H9 (cell line): ENCODE measurements at regions not wholly inside any gene's neighbourhood (a gene's known extent, or its start where the extent isn't known, plus 50 kb on each side); places are given as distances from the start of the nearest gene placed in this dataset.

Experiments used
- DNase-seq: peaks from one replicate; pipeline ENCODE4 v3.0.0-alpha.2; 2017
- H2AFZ ChIP-seq: one replicate; pipeline ENCODE4 v1.6.1; 2013; ENCODE audit warnings: mild to moderate bottlenecking, low read length, control low read depth, moderate library complexity
- H2AK5ac ChIP-seq: 2 replicates; pipeline ENCODE4 v1.6.1; 2013; ENCODE audit warnings: low read length, control low read depth, mixed read lengths; ENCODE audit not compliant: insufficient read length
- H2BK120ac ChIP-seq: one replicate; pipeline ENCODE4 v1.6.1; 2013; ENCODE audit warnings: low read depth, mild to moderate bottlenecking, low read length, control low read depth, inconsistent platforms; ENCODE audit not compliant: poor library complexity, severe bottlenecking
- H2BK12ac ChIP-seq: 2 replicates; pipeline ENCODE4 v1.6.1; 2013; ENCODE audit warnings: low read length, control low read depth, mixed read lengths, low read depth; ENCODE audit not compliant: insufficient read length
- H2BK15ac ChIP-seq: 2 replicates; pipeline ENCODE4 v1.6.1; 2013; ENCODE audit warnings: low read depth, low read length, control low read depth
- H2BK20ac ChIP-seq: one replicate; pipeline ENCODE4 v1.6.1; 2013; ENCODE audit warnings: low read depth, mild to moderate bottlenecking, low read length, control low read depth, inconsistent platforms; ENCODE audit not compliant: poor library complexity, severe bottlenecking
- H2BK5ac ChIP-seq: 2 replicates; pipeline ENCODE4 v1.6.1; 2013; ENCODE audit warnings: low read length, control low read depth, mixed read lengths; ENCODE audit not compliant: insufficient read length
- H3K14ac ChIP-seq: 2 replicates; pipeline ENCODE4 v1.6.1; 2013; ENCODE audit warnings: low read length, control low read depth; ENCODE audit not compliant: insufficient read depth
- H3K18ac ChIP-seq: 2 replicates; pipeline ENCODE4 v1.6.1; 2013; ENCODE audit warnings: low read depth, mild to moderate bottlenecking, mixed read lengths, low read length, control low read depth; ENCODE audit not compliant: insufficient read length
- H3K23ac ChIP-seq: 2 replicates; pipeline ENCODE4 v1.6.1; 2013; ENCODE audit warnings: low read length, control low read depth, mixed read lengths, low read depth; ENCODE audit not compliant: insufficient read length
- H3K23me2 ChIP-seq: 2 replicates; pipeline ENCODE4 v1.6.1; 2013; ENCODE audit warnings: low read depth, mild to moderate bottlenecking, mixed read lengths, low read length, control low read depth; ENCODE audit not compliant: insufficient read length, poor library complexity, severe bottlenecking
- H3K27ac ChIP-seq: 2 replicates; pipeline ENCODE4 v1.5.1; 2013; ENCODE audit warnings: low read length, control low read depth, mixed read lengths, low read depth; ENCODE audit not compliant: insufficient read length
- H3K27me3 ChIP-seq: 2 replicates; pipeline ENCODE4 v1.6.1; 2013; ENCODE audit warnings: low read length, control low read depth, inconsistent platforms; ENCODE audit not compliant: insufficient read depth
- H3K4ac ChIP-seq: 2 replicates; pipeline ENCODE4 v1.6.1; 2013; ENCODE audit warnings: low read depth, mild to moderate bottlenecking, control low read depth, inconsistent platforms, low read length, moderate library complexity
- H3K4me1 ChIP-seq: 2 replicates; pipeline ENCODE4 v1.6.1; 2013; ENCODE audit warnings: low read length, control low read depth, inconsistent platforms; ENCODE audit not compliant: insufficient read depth
- H3K4me2 ChIP-seq: 2 replicates; pipeline ENCODE4 v1.6.1; 2013; ENCODE audit warnings: low read length, control low read depth, mixed read lengths; ENCODE audit not compliant: insufficient read length, insufficient read depth
- H3K56ac ChIP-seq: 2 replicates; pipeline ENCODE4 v1.6.1; 2013; ENCODE audit warnings: low read depth, mild to moderate bottlenecking, mixed read lengths, low read length, control low read depth; ENCODE audit not compliant: insufficient read length
- H3K79me1 ChIP-seq: 2 replicates; pipeline ENCODE4 v1.6.1; 2013; ENCODE audit warnings: low read depth, mild to moderate bottlenecking, moderate library complexity, low read length, control low read depth, inconsistent platforms; ENCODE audit not compliant: insufficient read depth, poor library complexity, severe bottlenecking
- H3K79me2 ChIP-seq: 2 replicates; pipeline ENCODE4 v1.6.1; 2013; ENCODE audit warnings: low read length, control low read depth, inconsistent platforms; ENCODE audit not compliant: insufficient read depth
- H3K9ac ChIP-seq: 2 replicates; pipeline ENCODE4 v1.6.1; 2013; ENCODE audit warnings: low read length, control low read depth, mixed read lengths; ENCODE audit not compliant: insufficient read length; ENCODE audit errors: extremely low read depth
- H3K9me3 ChIP-seq: one replicate; pipeline ENCODE4 v1.6.1; 2013; ENCODE audit warnings: low read depth, low read length, inconsistent platforms; ENCODE audit not compliant: control insufficient read depth
- H3T11ph ChIP-seq: one replicate; pipeline ENCODE4 v1.6.1; 2013; ENCODE audit warnings: mild to moderate bottlenecking, low read length, control low read depth, inconsistent platforms
- H4K20me1 ChIP-seq: one replicate; pipeline ENCODE4 v1.6.1; 2013; ENCODE audit not compliant: control insufficient read depth, insufficient read length, insufficient read depth
- H4K5ac ChIP-seq: 2 replicates; pipeline ENCODE4 v1.6.1; 2013; ENCODE audit warnings: low read depth, mild to moderate bottlenecking, mixed read lengths, low read length, control low read depth; ENCODE audit not compliant: insufficient read length
- H4K8ac ChIP-seq: replicated peaks from 2 replicates; pipeline ENCODE4 v1.6.1; 2013; ENCODE audit warnings: low read length, control low read depth, mixed read lengths, low read depth; ENCODE audit not compliant: insufficient read length
- H4K91ac ChIP-seq: 2 replicates; pipeline ENCODE4 v1.6.1; 2013; ENCODE audit warnings: low read depth, mild to moderate bottlenecking, moderate library complexity, mixed read lengths, low read length, control low read depth; ENCODE audit not compliant: insufficient read length
- H3K27ac Mint-ChIP-seq, 3 experiments: 2 replicates in 2 of 3; 3 replicates in 1 of 3; pipeline ENCODE4 v1.8.0; 2020 to 2021; ENCODE audit warnings: mixed read lengths in 3 of 3, mild to moderate bottlenecking in 1 of 3, moderate library complexity in 1 of 3
- H3K27me3 Mint-ChIP-seq: 2 replicates; pipeline ENCODE4 v1.8.0; 2021; ENCODE audit warnings: low read depth, mild to moderate bottlenecking, moderate library complexity, mixed read lengths
- H3K36me3 Mint-ChIP-seq, 3 experiments: 2 replicates in 2 of 3; 3 replicates in 1 of 3; pipeline ENCODE4 v1.8.0; 2020 to 2021; ENCODE audit warnings: low read depth in 3 of 3, mixed read lengths in 3 of 3; ENCODE audit not compliant: insufficient read depth in 1 of 3
- H3K4me1 Mint-ChIP-seq, 2 experiments: 2 replicates each; pipeline ENCODE4 v1.8.0; 2020; ENCODE audit warnings: mixed read lengths in 2 of 2
- H3K4me3 Mint-ChIP-seq, 2 experiments: 2 replicates in 1 of 2; 3 replicates in 1 of 2; pipeline ENCODE4 v1.8.0; 2020 to 2021; ENCODE audit warnings: mild to moderate bottlenecking in 2 of 2, mixed read lengths in 2 of 2, moderate library complexity in 1 of 2
- H3K9me3 Mint-ChIP-seq, 2 experiments: 2 replicates in 1 of 2; 3 replicates in 1 of 2; pipeline ENCODE4 v1.8.0; 2020; ENCODE audit warnings: mild to moderate bottlenecking in 2 of 2, mixed read lengths in 2 of 2, moderate library complexity in 1 of 2
- WGBS: extraction: QIAGEN DNeasy Blood & Tissue Kit; methylation state at CpG from one replicate; pipeline ENCODE4 v1.1.7; 2013; ENCODE audit warnings: missing lambda C conversion rate, low lambda C conversion rate, mixed read lengths; ENCODE audit not compliant: insufficient read length; ENCODE audit errors: extremely low coverage; 5-methylcytosine and 5-hydroxymethylcytosine counted together
- TF ChIP-seq, protein P1 (sequence below): fragments of 200-600 bp; sonication (generic); conservative IDR thresholded peaks from 3 replicates; pipeline ENCODE4 v1.8.0; 2021; ENCODE audit warnings: antibody characterized with exemption, mild to moderate bottlenecking

GRCh38 chr2:163119966-163120365 is 281.4 kb upstream of the KCNH7 start:
- Histone ChIP-seq H3K18ac (no peak overlapping the region), H3K27me3 (no peaks in the 10 kb centered on the region), H2BK120ac (no peak overlapping the region), H4K5ac (no peak overlapping the region), H3K9me3 (no peaks in the 10 kb centered on the region), H2AK5ac (no peak overlapping the region), H3K23ac (no peak overlapping the region), H3K4me1 (no peaks in the 10 kb centered on the region), H3K56ac (no peak overlapping the region), H3K79me1 (no peaks in the 10 kb centered on the region), H2BK12ac (no peak overlapping the region), H3K4me2 (no peak overlapping the region), H3K23me2 (no peaks in the 10 kb centered on the region), H2BK20ac (no peak overlapping the region), H3K4ac (no peak overlapping the region), H4K91ac (no peak overlapping the region), H3K27ac (no peak overlapping the region), H3K14ac (no peak overlapping the region), H2BK5ac (no peak overlapping the region), H4K8ac (no peak overlapping the region), H3T11ph (no peak overlapping the region), H3K9ac (no peak overlapping the region), H2BK15ac (no peak overlapping the region), H3K79me2 (no peaks in the 10 kb centered on the region), H2AFZ (no peak overlapping the region), H4K20me1 (no peaks in the 10 kb centered on the region)
- no peaks in the 10 kb centered on the region for H3K27me3 Mint-ChIP-seq
- no peaks in the 10 kb centered on the region for H3K4me1 Mint-ChIP-seq
- no peaks in the 10 kb centered on the region for H3K36me3 Mint-ChIP-seq
- DNase-seq, result no peak
- no peak overlapping the region for H3K4me3 Mint-ChIP-seq
- H3K9me3 Mint-ChIP-seq, result no peaks in the 10 kb centered on the region
- TF ChIP-seq, protein P1, sequence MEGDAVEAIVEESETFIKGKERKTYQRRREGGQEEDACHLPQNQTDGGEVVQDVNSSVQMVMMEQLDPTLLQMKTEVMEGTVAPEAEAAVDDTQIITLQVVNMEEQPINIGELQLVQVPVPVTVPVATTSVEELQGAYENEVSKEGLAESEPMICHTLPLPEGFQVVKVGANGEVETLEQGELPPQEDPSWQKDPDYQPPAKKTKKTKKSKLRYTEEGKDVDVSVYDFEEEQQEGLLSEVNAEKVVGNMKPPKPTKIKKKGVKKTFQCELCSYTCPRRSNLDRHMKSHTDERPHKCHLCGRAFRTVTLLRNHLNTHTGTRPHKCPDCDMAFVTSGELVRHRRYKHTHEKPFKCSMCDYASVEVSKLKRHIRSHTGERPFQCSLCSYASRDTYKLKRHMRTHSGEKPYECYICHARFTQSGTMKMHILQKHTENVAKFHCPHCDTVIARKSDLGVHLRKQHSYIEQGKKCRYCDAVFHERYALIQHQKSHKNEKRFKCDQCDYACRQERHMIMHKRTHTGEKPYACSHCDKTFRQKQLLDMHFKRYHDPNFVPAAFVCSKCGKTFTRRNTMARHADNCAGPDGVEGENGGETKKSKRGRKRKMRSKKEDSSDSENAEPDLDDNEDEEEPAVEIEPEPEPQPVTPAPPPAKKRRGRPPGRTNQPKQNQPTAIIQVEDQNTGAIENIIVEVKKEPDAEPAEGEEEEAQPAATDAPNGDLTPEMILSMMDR, result no peak
- WGBS, result no CpG with 5 or more reads among the region's 7 CpGs
- H3K27ac Mint-ChIP-seq, result peak overlapping the region in 1 of 3 experiments; percentile 41; a peak in 1 of 7 replicates
